ENCODE measurements at regions not wholly inside any gene's neighbourhood (a gene's known extent, or its start where the extent isn't known, plus 50 kb on each side); places are given as distances from the start of the nearest gene placed in this dataset.
A peak's percentile ranks its signal among the peaks of the same experiment; 100 is the strongest.

- DNase-seq (ENCODE audit: low read depth in 2 of 2), result peak; percentile 48 to 63
Measured at GRCh38 chr20:59403261-59403961, 103.0 kb downstream of the EDN3 start.

- DNase-seq (ENCODE audit: low read depth in 2 of 2), result no peak
Measured at GRCh38 chr20:59403962-59404314, 103.5 kb downstream of the EDN3 start.

- no peak for DNase-seq (ENCODE audit: low read depth in 2 of 2)
Measured at GRCh38 chr20:59404749-59405148, 104.3 kb downstream of the EDN3 start.

GRCh38 chr20:59405226-59406200, 105.1 kb downstream of the EDN3 start:
- no peak for DNase-seq (ENCODE audit: low read depth in 2 of 2)

- no peak for DNase-seq (ENCODE audit: low read depth in 2 of 2)
Measured at GRCh38 chr20:59406446-59406845, 106.0 kb downstream of the EDN3 start.

- DNase-seq (ENCODE audit: low read depth in 2 of 2), result no peak
Measured at GRCh38 chr20:59411170-59411569, 110.8 kb downstream of the EDN3 start.

- DNase-seq (ENCODE audit: low read depth in 2 of 2), result no peak
Measured at GRCh38 chr20:59411589-59411988, 111.2 kb downstream of the EDN3 start.

GRCh38 chr20:59412181-59412580, 111.8 kb downstream of the EDN3 start:
- DNase-seq (ENCODE audit: low read depth in 2 of 2), result no peak

- DNase-seq (ENCODE audit: low read depth in 2 of 2), result no peak
Measured at GRCh38 chr20:59412875-59413284, 112.5 kb downstream of the EDN3 start.

- no peak for DNase-seq (ENCODE audit: low read depth in 2 of 2)
Measured at GRCh38 chr20:59413326-59413865, 113.0 kb downstream of the EDN3 start.

GRCh38 chr20:59414936-59415623, 114.7 kb downstream of the EDN3 start:
- no peak for DNase-seq (ENCODE audit: low read depth in 2 of 2)

- DNase-seq (ENCODE audit: low read depth in 2 of 2), result no peak
Measured at GRCh38 chr20:59416916-59417315, 116.5 kb downstream of the EDN3 start.

GRCh38 chr20:59421089-59421488, 120.7 kb downstream of the EDN3 start:
- DNase-seq (ENCODE audit: low read depth in 2 of 2), result no peak

GRCh38 chr20:59421920-59422637, 121.7 kb downstream of the EDN3 start:
- no peak for DNase-seq (ENCODE audit: low read depth in 2 of 2)

GRCh38 chr20:59422872-59423544, 122.6 kb downstream of the EDN3 start:
- DNase-seq (ENCODE audit: low read depth in 2 of 2), result no peak

GRCh38 chr20:59424976-59425375, 124.6 kb downstream of the EDN3 start:
- no peak for DNase-seq (ENCODE audit: low read depth in 2 of 2)

GRCh38 chr20:59425572-59425971, 125.2 kb downstream of the EDN3 start:
- no peak for DNase-seq (ENCODE audit: low read depth in 2 of 2)

GRCh38 chr20:59428006-59428405, 127.6 kb downstream of the EDN3 start:
- DNase-seq (ENCODE audit: low read depth in 2 of 2), result no peak

- no peak for DNase-seq (ENCODE audit: low read depth in 2 of 2)
Measured at GRCh38 chr20:59428441-59429205, 128.2 kb downstream of the EDN3 start.

- no peak for DNase-seq (ENCODE audit: low read depth in 2 of 2)
Measured at GRCh38 chr20:59429396-59429795, 129.0 kb downstream of the EDN3 start.

Data from stimulated activated CD4-positive, alpha-beta T cell treated with anti-CD3 and anti-CD28 coated beads, Interleukin-12 subunit alpha, Interleukin-12 subunit beta, amount 100 ng/mL, for 24 hours (primary cell).